Retinal pigment epithelial cell (primary cell): ENCODE measurements at regions not wholly inside any gene's neighbourhood (a gene's known extent, or its start where the extent isn't known, plus 50 kb on each side); places are given as distances from the start of the nearest gene placed in this dataset.
"Not testable (repeated sequence)": the region's sequence is repeated elsewhere in the genome, so short reads cannot be mapped to it uniquely, and the experiment has no call there.

Source experiments
- DNase-seq: peaks from one replicate; pipeline ENCODE4 v3.0.0-alpha.2; 2010; ENCODE audit warnings: low read depth
- H3K4me3 ChIP-seq: 2 replicates; pipeline ENCODE4 v1.5.1; 2011; ENCODE audit warnings: mild to moderate bottlenecking, low read length, control low read depth, moderate library complexity
- CTCF ChIP-seq: conservative IDR thresholded peaks from 2 replicates; pipeline ENCODE4 v1.5.1; 2011; ENCODE audit warnings: low read depth, low read length, control low read depth, inconsistent platforms

- no peak for DNase-seq
- no peak for TF ChIP-seq CTCF
Observed at GRCh38 chr6:157741948-157742556, 81.0 kb upstream of the SNX9 start.

GRCh38 chr6:157744102-157744601, 78.9 kb upstream of the SNX9 start:
- H3K4me3 ChIP-seq: no peak overlapping the region
- TF ChIP-seq CTCF: no peak
- no peak for DNase-seq

More at GRCh38 chr6:157741948-157742556, 81.0 kb upstream of the SNX9 start:
- H3K4me3 ChIP-seq: no peak overlapping the region

GRCh38 chr6:157746897-157747296, 76.1 kb upstream of the SNX9 start:
- no peak overlapping the region for H3K4me3 ChIP-seq
- DNase-seq: no peak
- no peak for TF ChIP-seq CTCF

- TF ChIP-seq CTCF: no peak
- DNase-seq: no peak
- no peak overlapping the region for H3K4me3 ChIP-seq
Observed at GRCh38 chr6:157747370-157747769, 75.7 kb upstream of the SNX9 start.

- DNase-seq: no peak
- no peak for TF ChIP-seq CTCF
Observed at GRCh38 chr6:157748839-157749571, 74.0 kb upstream of the SNX9 start.

GRCh38 chr6:157750973-157751372, 72.1 kb upstream of the SNX9 start:
- not testable (repeated sequence) for DNase-seq, H3K4me3 ChIP-seq

More at GRCh38 chr6:157748839-157749571, 74.0 kb upstream of the SNX9 start:
- no peak overlapping the region for H3K4me3 ChIP-seq

GRCh38 chr6:157751547-157752200, 71.4 kb upstream of the SNX9 start:
- H3K4me3 ChIP-seq: no peak overlapping the region
- no peak for DNase-seq
- no peak for TF ChIP-seq CTCF

GRCh38 chr6:157752879-157753278, 70.2 kb upstream of the SNX9 start:
- H3K4me3 ChIP-seq, DNase-seq: not testable (repeated sequence)
